ENCODE measurements at regions not wholly inside any gene's neighbourhood (a gene's known extent, or its start where the extent isn't known, plus 50 kb on each side); places are given as distances from the start of the nearest gene placed in this dataset.
"Not testable (repeated sequence)": the region's sequence is repeated elsewhere in the genome, so short reads cannot be mapped to it uniquely, and the experiment has no call there.

GRCh38 chr14:23694949-23695663 lies 58.9 kb downstream of the DHRS2 start:
- peak; percentile 93 for DNase-seq

- no peak for DNase-seq
Measured at GRCh38 chr14:23695664-23695999, 59.5 kb downstream of the DHRS2 start.

- DNase-seq: no peak
Measured at GRCh38 chr14:23696701-23697239, 60.6 kb downstream of the DHRS2 start.

GRCh38 chr14:23697680-23698079 lies 61.5 kb downstream of the DHRS2 start:
- no peak for DNase-seq

- no peak for DNase-seq
Measured at GRCh38 chr14:23702656-23703426, 66.7 kb downstream of the DHRS2 start.

GRCh38 chr14:23704890-23705289 lies 68.7 kb downstream of the DHRS2 start:
- DNase-seq: no peak

- no peak for DNase-seq
Measured at GRCh38 chr14:23707415-23707814, 71.3 kb downstream of the DHRS2 start.

GRCh38 chr14:23708343-23708742 lies 72.2 kb downstream of the DHRS2 start:
- no peak for DNase-seq

GRCh38 chr14:23709923-23710322 lies 73.8 kb downstream of the DHRS2 start:
- no peak for DNase-seq

GRCh38 chr14:23712287-23712686 lies 76.1 kb downstream of the DHRS2 start:
- no peak for DNase-seq

GRCh38 chr14:23719225-23719985 lies 83.2 kb downstream of the DHRS2 start:
- DNase-seq: no peak

- no peak for DNase-seq
Measured at GRCh38 chr14:23722675-23723074, 86.5 kb downstream of the DHRS2 start.

GRCh38 chr14:23723911-23724310 lies 87.7 kb downstream of the DHRS2 start:
- DNase-seq: no peak

- DNase-seq: no peak
Measured at GRCh38 chr14:23725528-23725927, 89.4 kb downstream of the DHRS2 start.

GRCh38 chr14:23725980-23726710 lies 90.0 kb downstream of the DHRS2 start:
- DNase-seq: no peak

- no peak for DNase-seq
Measured at GRCh38 chr14:23727566-23728335, 91.6 kb downstream of the DHRS2 start.

- no peak for DNase-seq
Measured at GRCh38 chr14:23728791-23729190, 92.6 kb downstream of the DHRS2 start.

- no peak for DNase-seq
Measured at GRCh38 chr14:23729720-23730387, 93.7 kb downstream of the DHRS2 start.

- no peak for DNase-seq
Measured at GRCh38 chr14:23735394-23735793, 99.2 kb downstream of the DHRS2 start.

GRCh38 chr14:23744368-23744767 lies 108.2 kb downstream of the DHRS2 start:
- DNase-seq: not testable (repeated sequence)

GRCh38 chr14:23750357-23750756 lies 114.2 kb downstream of the DHRS2 start:
- DNase-seq: no peak

Measured in DMS79 (cell line).